MCF 10A (cell line): ENCODE measurements at regions not wholly inside any gene's neighbourhood (a gene's known extent, or its start where the extent isn't known, plus 50 kb on each side); places are given as distances from the start of the nearest gene placed in this dataset.

ENCODE experiments used
- BruUV-seq: library from RNA; stranded (reverse); fragments of 400-500 nt; replicated peaks from 2 replicates; lab custom pipeline; 2021; lab: Mats Ljungman, UMichigan
- CTCF ChIA-PET: fragments of 300-600 bp; sonication (Branson Sonifier 250); formaldehyde crosslinking; extraction: SDS; loops from one replicate; lab custom pipeline; 2021; ENCODE audit warnings: antibody characterized with exemption, inconsistent platforms; lab: Yijun Ruan, JAX
- POLR2A ChIA-PET: fragments of 300-600, 350-650 bp; sonication (Branson Sonifier 250); formaldehyde crosslinking; extraction: SDS; loops from one replicate; lab custom pipeline; 2020; ENCODE audit warnings: antibody characterized with exemption, inconsistent platforms; lab: Yijun Ruan, JAX
- DNase-seq: peaks from one replicate; pipeline ENCODE4 v3.0.0-alpha.2; 2018; ENCODE audit not compliant: unreplicated experiment
- H3K27ac Mint-ChIP-seq: one replicate; pipeline ENCODE4 v1.8.0; 2022; ENCODE audit warnings: mild to moderate bottlenecking, low read depth, mixed read lengths; ENCODE audit not compliant: unreplicated experiment
- H3K27me3 Mint-ChIP-seq: one replicate; pipeline ENCODE4 v1.8.0; 2022; ENCODE audit warnings: mixed read lengths; ENCODE audit not compliant: insufficient read depth, unreplicated experiment
- H3K36me3 Mint-ChIP-seq: one replicate; pipeline ENCODE4 v1.8.0; 2022; ENCODE audit warnings: mild to moderate bottlenecking, moderate library complexity, mixed read lengths; ENCODE audit not compliant: insufficient read depth, unreplicated experiment
- H3K4me1 Mint-ChIP-seq: one replicate; pipeline ENCODE4 v1.8.0; 2022; ENCODE audit warnings: mixed read lengths; ENCODE audit not compliant: insufficient read depth, unreplicated experiment
- H3K4me3 Mint-ChIP-seq: one replicate; pipeline ENCODE4 v1.8.0; 2022; ENCODE audit warnings: mild to moderate bottlenecking, moderate library complexity, mixed read lengths; ENCODE audit not compliant: unreplicated experiment
- H3K9me3 Mint-ChIP-seq: one replicate; pipeline ENCODE4 v1.8.0; 2022; ENCODE audit warnings: mixed read lengths; ENCODE audit not compliant: unreplicated experiment
- CTCF ChIP-seq: fragments of 200-600 bp; IDR thresholded peaks from one replicate; pipeline ENCODE4 v1.8.0; 2022; ENCODE audit warnings: antibody characterized with exemption, mild to moderate bottlenecking; ENCODE audit not compliant: unreplicated experiment
- intact Hi-C: fragments of 100-400 bp; cut with micrococcal nuclease; formaldehyde crosslinking; loops from 2 replicates; pipeline ENCODE4 v1.14.1; 2022

- Mint-ChIP-seq H3K4me3 (no peak overlapping the region), H3K4me1 (no peaks in the 10 kb centered on the region), H3K27ac (no peak overlapping the region), H3K27me3 (peaks cover 75% of the 10 kb centered on the region), H3K9me3 (peaks cover 18% of the 10 kb centered on the region), H3K36me3 (no peaks in the 10 kb centered on the region)
- DNase-seq = no peak
- no peak for TF ChIP-seq CTCF
- ChIA-PET POLR2A (no interaction called here), CTCF (no interaction called here)
- intact Hi-C loops = no loop called here
- no TSS peak for BruUV-seq
Measured at GRCh38 chr17:77728474-77728795, 230.1 kb upstream of the TNRC6C start.

- intact Hi-C loops = no loop called here
- Mint-ChIP-seq H3K4me3 (no peak overlapping the region), H3K9me3 (peaks cover 18% of the 10 kb centered on the region), H3K4me1 (no peaks in the 10 kb centered on the region), H3K27me3 (peaks cover 75% of the 10 kb centered on the region), H3K27ac (no peak overlapping the region), H3K36me3 (no peaks in the 10 kb centered on the region)
- no peak for TF ChIP-seq CTCF
- POLR2A ChIA-PET = no interaction called here
- BruUV-seq = no TSS peak
- DNase-seq = no peak
- CTCF ChIA-PET = no interaction called here
Measured at GRCh38 chr17:77728871-77729270, 229.6 kb upstream of the TNRC6C start.

- POLR2A ChIA-PET = no interaction called here
- BruUV-seq = no TSS peak
- no peaks in the 10 kb centered on the region for H3K4me1 Mint-ChIP-seq
Measured at GRCh38 chr17:77729587-77729986, 228.9 kb upstream of the TNRC6C start.

GRCh38 chr17:77730376-77730775 lies 228.1 kb upstream of the TNRC6C start:
- Mint-ChIP-seq H3K9me3 (peaks cover 18% of the 10 kb centered on the region), H3K4me1 (no peaks in the 10 kb centered on the region), H3K27ac (no peak overlapping the region), H3K4me3 (no peak overlapping the region), H3K36me3 (no peaks in the 10 kb centered on the region), H3K27me3 (peaks cover 67% of the 10 kb centered on the region)
- CTCF ChIA-PET = interaction anchor here (0.6 to 0.7 kb wide), 2 partner anchors 37 to 431 kb away, joined by 3 to 4 read pairs; no protein-coding TSS in a partner anchor
- TF ChIP-seq CTCF = no peak
- intact Hi-C loops = no loop called here
- BruUV-seq = no TSS peak
- no peak for DNase-seq
- POLR2A ChIA-PET = no interaction called here

More at GRCh38 chr17:77729587-77729986, 228.9 kb upstream of the TNRC6C start:
- DNase-seq = no peak
- H3K4me3 Mint-ChIP-seq = no peak overlapping the region
- CTCF ChIA-PET = no interaction called here
- H3K9me3 Mint-ChIP-seq = peaks cover 18% of the 10 kb centered on the region
- intact Hi-C loops = no loop called here
- no peak for TF ChIP-seq CTCF
- H3K36me3 Mint-ChIP-seq = no peaks in the 10 kb centered on the region
- peaks cover 75% of the 10 kb centered on the region for H3K27me3 Mint-ChIP-seq
- no peak overlapping the region for H3K27ac Mint-ChIP-seq
